ENCODE measurements at regions not wholly inside any gene's neighbourhood (a gene's known extent, or its start where the extent isn't known, plus 50 kb on each side); places are given as distances from the start of the nearest gene placed in this dataset.

- TF ChIP-seq CTCF (conservative IDR thresholded peaks at IDR 0.05; ENCODE audit: low read depth in 2 of 2), result no peak
- no peak for TF ChIP-seq JUNB (IDR thresholded peaks at IDR 0.05; ENCODE audit: unreplicated experiment)
- no peak for TF ChIP-seq ETS1 (IDR thresholded peaks at IDR 0.05)
- TF ChIP-seq REST (IDR thresholded peaks at IDR 0.05; ENCODE audit: unreplicated experiment), result no peak
- no peak for TF ChIP-seq EZH2 (IDR thresholded peaks at IDR 0.05; ENCODE audit: low read depth, unreplicated experiment)
- TF ChIP-seq POLR2AphosphoS5 (IDR thresholded peaks at IDR 0.05; ENCODE audit: low read depth), result no peak
- no peak for TF ChIP-seq CREB1 (CRISPR knock-in tag; IDR thresholded peaks at IDR 0.05; ENCODE audit: low read depth)
- TF ChIP-seq EZH2phosphoT487 (IDR thresholded peaks at IDR 0.05; ENCODE audit: unreplicated experiment), result no peak
- TF ChIP-seq ZNF331 (CRISPR knock-in tag; IDR thresholded peaks at IDR 0.05; ENCODE audit: low read depth), result no peak
- TF ChIP-seq ZNF114 (CRISPR knock-in tag; IDR thresholded peaks at IDR 0.05), result no peak
- no peak for TF ChIP-seq NANOG (IDR thresholded peaks at IDR 0.05; ENCODE audit: borderline replicate concordance)
Measured at GRCh38 chr7:49597805-49598204, 175.6 kb upstream of the VWC2 start.

Data from GM23338 (cell line).